Epithelial cell of proximal tubule (primary cell): ENCODE measurements at regions not wholly inside any gene's neighbourhood (a gene's known extent, or its start where the extent isn't known, plus 50 kb on each side); places are given as distances from the start of the nearest gene placed in this dataset.

Experiments used
- DNase-seq: peaks from one replicate; pipeline ENCODE4 v3.0.0-alpha.2; 2011; ENCODE audit warnings: low read depth
- H3K4me3 ChIP-seq: 2 replicates; pipeline ENCODE4 v1.5.1; 2011; ENCODE audit warnings: low read depth, mild to moderate bottlenecking, low read length
- TF ChIP-seq, protein P1 (sequence below): conservative IDR thresholded peaks from 2 replicates; pipeline ENCODE4 v1.5.1; 2012; ENCODE audit warnings: low read depth, mild to moderate bottlenecking, low read length

DNA sequence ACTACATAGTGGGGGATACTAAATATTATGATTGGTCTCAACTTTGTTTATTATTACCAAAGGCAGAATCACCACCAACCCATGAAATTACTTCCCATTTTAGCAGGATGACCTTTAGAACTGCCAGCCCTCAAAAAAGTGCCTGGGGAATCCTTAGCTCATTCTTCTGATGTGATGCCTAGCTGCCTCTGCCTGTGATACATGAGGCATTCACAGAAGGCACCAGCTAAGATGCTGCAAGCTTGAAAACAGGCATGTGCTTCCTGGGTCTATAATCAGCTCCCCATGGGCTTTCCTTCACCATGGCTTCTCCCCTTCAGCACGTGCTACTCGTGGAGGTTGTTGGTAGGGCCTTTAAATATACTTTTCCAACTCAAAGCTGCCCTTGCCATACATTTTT is 50.4 kb upstream of the ARHGAP20 start:
- TF ChIP-seq, protein P1, sequence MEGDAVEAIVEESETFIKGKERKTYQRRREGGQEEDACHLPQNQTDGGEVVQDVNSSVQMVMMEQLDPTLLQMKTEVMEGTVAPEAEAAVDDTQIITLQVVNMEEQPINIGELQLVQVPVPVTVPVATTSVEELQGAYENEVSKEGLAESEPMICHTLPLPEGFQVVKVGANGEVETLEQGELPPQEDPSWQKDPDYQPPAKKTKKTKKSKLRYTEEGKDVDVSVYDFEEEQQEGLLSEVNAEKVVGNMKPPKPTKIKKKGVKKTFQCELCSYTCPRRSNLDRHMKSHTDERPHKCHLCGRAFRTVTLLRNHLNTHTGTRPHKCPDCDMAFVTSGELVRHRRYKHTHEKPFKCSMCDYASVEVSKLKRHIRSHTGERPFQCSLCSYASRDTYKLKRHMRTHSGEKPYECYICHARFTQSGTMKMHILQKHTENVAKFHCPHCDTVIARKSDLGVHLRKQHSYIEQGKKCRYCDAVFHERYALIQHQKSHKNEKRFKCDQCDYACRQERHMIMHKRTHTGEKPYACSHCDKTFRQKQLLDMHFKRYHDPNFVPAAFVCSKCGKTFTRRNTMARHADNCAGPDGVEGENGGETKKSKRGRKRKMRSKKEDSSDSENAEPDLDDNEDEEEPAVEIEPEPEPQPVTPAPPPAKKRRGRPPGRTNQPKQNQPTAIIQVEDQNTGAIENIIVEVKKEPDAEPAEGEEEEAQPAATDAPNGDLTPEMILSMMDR = no peak
- DNase-seq = no peak
- no peak overlapping the region for H3K4me3 ChIP-seq
